ENCODE measurements at regions not wholly inside any gene's neighbourhood (a gene's known extent, or its start where the extent isn't known, plus 50 kb on each side); places are given as distances from the start of the nearest gene placed in this dataset.

- TF ChIP-seq CTCF (IDR thresholded peaks at IDR 0.05) (no peak), POLR2A (IDR thresholded peaks at IDR 0.05) (no peak)
Measured at GRCh38 chr4:125105561-125105960, 209.2 kb upstream of the FAT4 start.

Measured in testis (tissue), 2 donors.